ENCODE measurements at regions not wholly inside any gene's neighbourhood (a gene's known extent, or its start where the extent isn't known, plus 50 kb on each side); places are given as distances from the start of the nearest gene placed in this dataset.

- TF ChIP-seq CTCF (IDR thresholded peaks at IDR 0.05) (no peak), EZH2 (IDR thresholded peaks at IDR 0.05) (no peak), EZH2phosphoT487 (IDR thresholded peaks at IDR 0.05) (no peak)
These were observed 479.1 kb upstream of the USP15 start for GRCh38 chr12:61781021-61781581.
